ENCODE measurements at regions not wholly inside any gene's neighbourhood (a gene's known extent, or its start where the extent isn't known, plus 50 kb on each side); places are given as distances from the start of the nearest gene placed in this dataset.

DNA sequence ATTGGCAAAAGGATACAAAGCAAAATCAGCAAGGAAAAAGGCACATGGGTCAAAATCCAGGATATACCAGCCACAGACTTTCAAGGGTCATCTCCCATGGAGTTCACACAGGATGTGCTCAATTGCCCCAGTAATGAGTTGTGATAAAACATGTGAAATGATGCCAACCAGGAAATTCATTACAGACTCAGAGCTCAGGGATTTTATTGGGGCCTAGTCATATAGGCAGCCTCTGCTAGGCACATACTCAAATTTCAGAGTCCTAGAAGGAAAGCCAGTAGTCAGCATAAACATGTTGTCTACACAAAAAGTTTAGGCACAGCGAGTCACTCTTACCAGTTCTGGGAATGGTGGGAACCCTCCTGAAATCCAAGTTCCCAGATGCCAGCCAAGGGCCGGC is 64.4 kb upstream of the OSBPL8 start:
- 74% methylated on average over 2 of the region's 2 CpGs for WGBS
- no peak for DNase-seq (ENCODE audit: low spot score in 2 of 2)
- Histone ChIP-seq H3K4me1 (peaks cover 3% of the 10 kb centered on the region), H3K27ac (no peak overlapping the region), H3K4me3 (no peak overlapping the region), H3K9me3 (no peaks in the 10 kb centered on the region), H3K36me3 (no peaks in the 10 kb centered on the region), H3K27me3 (no peaks in the 10 kb centered on the region)
- TF ChIP-seq POLR2AphosphoS5 (IDR thresholded peaks at IDR 0.05), result no peak
- TF ChIP-seq EP300 (IDR thresholded peaks at IDR 0.05), result no peak
- no peak for TF ChIP-seq POLR2A (IDR thresholded peaks at IDR 0.05)
- TF ChIP-seq CTCF (IDR thresholded peaks at IDR 0.05), result no peak

GRCh38 chr12:76627346-76628135 is 68.0 kb upstream of the OSBPL8 start:
- 81% methylated on average over 4 of the region's 4 CpGs for WGBS
- DNase-seq (ENCODE audit: low spot score in 2 of 2), result no peak
- no peak for TF ChIP-seq POLR2AphosphoS5 (IDR thresholded peaks at IDR 0.05)
- TF ChIP-seq POLR2A (IDR thresholded peaks at IDR 0.05), result no peak
- TF ChIP-seq CTCF (IDR thresholded peaks at IDR 0.05), result no peak
- TF ChIP-seq EP300 (IDR thresholded peaks at IDR 0.05), result no peak
- Histone ChIP-seq H3K4me1 (no peaks in the 10 kb centered on the region), H3K27ac (no peak overlapping the region), H3K27me3 (no peaks in the 10 kb centered on the region), H3K4me3 (no peak overlapping the region), H3K9me3 (no peaks in the 10 kb centered on the region), H3K36me3 (no peaks in the 10 kb centered on the region)

GRCh38 chr12:76628745-76629144 is 69.2 kb upstream of the OSBPL8 start:
- TF ChIP-seq POLR2A (IDR thresholded peaks at IDR 0.05) (no peak), POLR2AphosphoS5 (IDR thresholded peaks at IDR 0.05) (no peak), EP300 (IDR thresholded peaks at IDR 0.05) (no peak), CTCF (IDR thresholded peaks at IDR 0.05) (no peak)
- H3K36me3 ChIP-seq, result no peaks in the 10 kb centered on the region
- no peaks in the 10 kb centered on the region for H3K27me3 ChIP-seq
- no peak overlapping the region for H3K27ac ChIP-seq
- H3K9me3 ChIP-seq, result no peaks in the 10 kb centered on the region
- H3K4me1 ChIP-seq, result no peaks in the 10 kb centered on the region
- H3K4me3 ChIP-seq, result no peak overlapping the region
- no peak for DNase-seq (ENCODE audit: low spot score in 2 of 2)

DNA sequence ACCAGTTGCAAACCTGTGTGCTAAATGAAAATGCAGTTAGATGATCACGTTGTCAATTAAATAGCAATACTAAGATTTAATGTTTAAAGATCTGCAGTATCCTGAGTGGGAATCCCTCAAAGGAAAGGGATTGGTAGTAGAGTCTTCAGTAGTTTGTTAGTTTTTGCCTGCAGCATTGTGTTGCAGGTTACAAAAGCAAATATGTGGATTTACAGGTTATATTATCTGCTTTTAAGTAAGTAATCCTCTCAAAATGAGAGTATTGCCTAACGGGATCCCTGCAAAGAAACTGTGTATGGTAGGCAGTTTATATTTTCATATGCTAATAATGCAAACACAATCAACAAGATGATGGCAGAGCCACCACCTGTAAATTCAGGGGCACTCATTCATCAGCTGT is 72.2 kb upstream of the OSBPL8 start:
- no peak overlapping the region for H3K27ac ChIP-seq
- no peak for DNase-seq (ENCODE audit: low spot score in 2 of 2)
- TF ChIP-seq EP300 (IDR thresholded peaks at IDR 0.05) (no peak), POLR2A (IDR thresholded peaks at IDR 0.05) (no peak), POLR2AphosphoS5 (IDR thresholded peaks at IDR 0.05) (no peak), CTCF (IDR thresholded peaks at IDR 0.05) (no peak)

DNA sequence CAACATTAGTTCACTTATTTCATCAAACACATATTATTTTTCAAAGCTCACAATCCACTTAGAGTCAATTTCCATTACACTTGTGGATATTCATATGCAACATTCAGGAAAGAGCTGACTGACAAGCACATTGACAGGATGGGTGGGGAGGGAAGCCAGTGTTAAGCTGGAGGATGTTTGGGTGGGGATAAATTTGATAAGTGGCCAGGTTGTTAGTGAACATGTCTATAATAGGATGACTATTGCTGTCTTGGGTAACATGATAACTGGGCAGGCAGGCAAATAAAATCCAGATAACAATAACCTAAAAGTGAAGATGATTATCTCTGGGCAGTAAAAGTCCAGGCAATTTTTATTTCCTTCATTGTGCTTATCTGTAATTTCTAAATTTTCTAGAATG is 73.8 kb upstream of the OSBPL8 start:
- Histone ChIP-seq H3K4me3 (no peak overlapping the region), H3K27ac (no peak overlapping the region), H3K27me3 (no peaks in the 10 kb centered on the region), H3K36me3 (no peaks in the 10 kb centered on the region), H3K9me3 (no peaks in the 10 kb centered on the region), H3K4me1 (no peaks in the 10 kb centered on the region)
- no peak for TF ChIP-seq POLR2A (IDR thresholded peaks at IDR 0.05)
- no peak for TF ChIP-seq EP300 (IDR thresholded peaks at IDR 0.05)
- TF ChIP-seq POLR2AphosphoS5 (IDR thresholded peaks at IDR 0.05), result no peak
- no peak for TF ChIP-seq CTCF (IDR thresholded peaks at IDR 0.05)
- no peak for DNase-seq (ENCODE audit: low spot score in 2 of 2)

More for the DNA sequence above, 72.2 kb upstream of the OSBPL8 start:
- H3K36me3 ChIP-seq, result no peaks in the 10 kb centered on the region
- no peak overlapping the region for H3K4me3 ChIP-seq
- H3K9me3 ChIP-seq, result no peaks in the 10 kb centered on the region
- 71% methylated on average over 2 of the region's 2 CpGs for WGBS
- H3K27me3 ChIP-seq, result no peaks in the 10 kb centered on the region
- no peaks in the 10 kb centered on the region for H3K4me1 ChIP-seq
